H9 (cell line): ENCODE measurements at regions not wholly inside any gene's neighbourhood (a gene's known extent, or its start where the extent isn't known, plus 50 kb on each side); places are given as distances from the start of the nearest gene placed in this dataset.

Experiments used
- DNase-seq: peaks from one replicate; pipeline ENCODE4 v3.0.0-alpha.2; 2017
- H2AFZ ChIP-seq: one replicate; pipeline ENCODE4 v1.6.1; 2013; ENCODE audit warnings: mild to moderate bottlenecking, low read length, control low read depth, moderate library complexity
- H2AK5ac ChIP-seq: 2 replicates; pipeline ENCODE4 v1.6.1; 2013; ENCODE audit warnings: low read length, control low read depth, mixed read lengths; ENCODE audit not compliant: insufficient read length
- H2BK120ac ChIP-seq: one replicate; pipeline ENCODE4 v1.6.1; 2013; ENCODE audit warnings: low read depth, mild to moderate bottlenecking, low read length, control low read depth, inconsistent platforms; ENCODE audit not compliant: poor library complexity, severe bottlenecking
- H2BK12ac ChIP-seq: 2 replicates; pipeline ENCODE4 v1.6.1; 2013; ENCODE audit warnings: low read length, control low read depth, mixed read lengths, low read depth; ENCODE audit not compliant: insufficient read length
- H2BK15ac ChIP-seq: 2 replicates; pipeline ENCODE4 v1.6.1; 2013; ENCODE audit warnings: low read depth, low read length, control low read depth
- H2BK20ac ChIP-seq: one replicate; pipeline ENCODE4 v1.6.1; 2013; ENCODE audit warnings: low read depth, mild to moderate bottlenecking, low read length, control low read depth, inconsistent platforms; ENCODE audit not compliant: poor library complexity, severe bottlenecking
- H2BK5ac ChIP-seq: 2 replicates; pipeline ENCODE4 v1.6.1; 2013; ENCODE audit warnings: low read length, control low read depth, mixed read lengths; ENCODE audit not compliant: insufficient read length
- H3K14ac ChIP-seq: 2 replicates; pipeline ENCODE4 v1.6.1; 2013; ENCODE audit warnings: low read length, control low read depth; ENCODE audit not compliant: insufficient read depth
- H3K18ac ChIP-seq: 2 replicates; pipeline ENCODE4 v1.6.1; 2013; ENCODE audit warnings: low read depth, mild to moderate bottlenecking, mixed read lengths, low read length, control low read depth; ENCODE audit not compliant: insufficient read length
- H3K23ac ChIP-seq: 2 replicates; pipeline ENCODE4 v1.6.1; 2013; ENCODE audit warnings: low read length, control low read depth, mixed read lengths, low read depth; ENCODE audit not compliant: insufficient read length
- H3K23me2 ChIP-seq: 2 replicates; pipeline ENCODE4 v1.6.1; 2013; ENCODE audit warnings: low read depth, mild to moderate bottlenecking, mixed read lengths, low read length, control low read depth; ENCODE audit not compliant: insufficient read length, poor library complexity, severe bottlenecking
- H3K27ac ChIP-seq: 2 replicates; pipeline ENCODE4 v1.5.1; 2013; ENCODE audit warnings: low read length, control low read depth, mixed read lengths, low read depth; ENCODE audit not compliant: insufficient read length
- H3K27me3 ChIP-seq: 2 replicates; pipeline ENCODE4 v1.6.1; 2013; ENCODE audit warnings: low read length, control low read depth, inconsistent platforms; ENCODE audit not compliant: insufficient read depth
- H3K4ac ChIP-seq: 2 replicates; pipeline ENCODE4 v1.6.1; 2013; ENCODE audit warnings: low read depth, mild to moderate bottlenecking, control low read depth, inconsistent platforms, low read length, moderate library complexity
- H3K4me1 ChIP-seq: 2 replicates; pipeline ENCODE4 v1.6.1; 2013; ENCODE audit warnings: low read length, control low read depth, inconsistent platforms; ENCODE audit not compliant: insufficient read depth
- H3K4me2 ChIP-seq: 2 replicates; pipeline ENCODE4 v1.6.1; 2013; ENCODE audit warnings: low read length, control low read depth, mixed read lengths; ENCODE audit not compliant: insufficient read length, insufficient read depth
- H3K56ac ChIP-seq: 2 replicates; pipeline ENCODE4 v1.6.1; 2013; ENCODE audit warnings: low read depth, mild to moderate bottlenecking, mixed read lengths, low read length, control low read depth; ENCODE audit not compliant: insufficient read length
- H3K79me1 ChIP-seq: 2 replicates; pipeline ENCODE4 v1.6.1; 2013; ENCODE audit warnings: low read depth, mild to moderate bottlenecking, moderate library complexity, low read length, control low read depth, inconsistent platforms; ENCODE audit not compliant: insufficient read depth, poor library complexity, severe bottlenecking
- H3K79me2 ChIP-seq: 2 replicates; pipeline ENCODE4 v1.6.1; 2013; ENCODE audit warnings: low read length, control low read depth, inconsistent platforms; ENCODE audit not compliant: insufficient read depth
- H3K9ac ChIP-seq: 2 replicates; pipeline ENCODE4 v1.6.1; 2013; ENCODE audit warnings: low read length, control low read depth, mixed read lengths; ENCODE audit not compliant: insufficient read length; ENCODE audit errors: extremely low read depth
- H3K9me3 ChIP-seq: one replicate; pipeline ENCODE4 v1.6.1; 2013; ENCODE audit warnings: low read depth, low read length, inconsistent platforms; ENCODE audit not compliant: control insufficient read depth
- H3T11ph ChIP-seq: one replicate; pipeline ENCODE4 v1.6.1; 2013; ENCODE audit warnings: mild to moderate bottlenecking, low read length, control low read depth, inconsistent platforms
- H4K20me1 ChIP-seq: one replicate; pipeline ENCODE4 v1.6.1; 2013; ENCODE audit not compliant: control insufficient read depth, insufficient read length, insufficient read depth
- H4K5ac ChIP-seq: 2 replicates; pipeline ENCODE4 v1.6.1; 2013; ENCODE audit warnings: low read depth, mild to moderate bottlenecking, mixed read lengths, low read length, control low read depth; ENCODE audit not compliant: insufficient read length
- H4K8ac ChIP-seq: replicated peaks from 2 replicates; pipeline ENCODE4 v1.6.1; 2013; ENCODE audit warnings: low read length, control low read depth, mixed read lengths, low read depth; ENCODE audit not compliant: insufficient read length
- H4K91ac ChIP-seq: 2 replicates; pipeline ENCODE4 v1.6.1; 2013; ENCODE audit warnings: low read depth, mild to moderate bottlenecking, moderate library complexity, mixed read lengths, low read length, control low read depth; ENCODE audit not compliant: insufficient read length
- H3K27ac Mint-ChIP-seq, 3 experiments: 2 replicates in 2 of 3; 3 replicates in 1 of 3; pipeline ENCODE4 v1.8.0; 2020 to 2021; ENCODE audit warnings: mixed read lengths in 3 of 3, mild to moderate bottlenecking in 1 of 3, moderate library complexity in 1 of 3
- H3K27me3 Mint-ChIP-seq: 2 replicates; pipeline ENCODE4 v1.8.0; 2021; ENCODE audit warnings: low read depth, mild to moderate bottlenecking, moderate library complexity, mixed read lengths
- H3K36me3 Mint-ChIP-seq, 3 experiments: 2 replicates in 2 of 3; 3 replicates in 1 of 3; pipeline ENCODE4 v1.8.0; 2020 to 2021; ENCODE audit warnings: low read depth in 3 of 3, mixed read lengths in 3 of 3; ENCODE audit not compliant: insufficient read depth in 1 of 3
- H3K4me1 Mint-ChIP-seq, 2 experiments: 2 replicates each; pipeline ENCODE4 v1.8.0; 2020; ENCODE audit warnings: mixed read lengths in 2 of 2
- H3K4me3 Mint-ChIP-seq, 2 experiments: 2 replicates in 1 of 2; 3 replicates in 1 of 2; pipeline ENCODE4 v1.8.0; 2020 to 2021; ENCODE audit warnings: mild to moderate bottlenecking in 2 of 2, mixed read lengths in 2 of 2, moderate library complexity in 1 of 2
- H3K9me3 Mint-ChIP-seq, 2 experiments: 2 replicates in 1 of 2; 3 replicates in 1 of 2; pipeline ENCODE4 v1.8.0; 2020; ENCODE audit warnings: mild to moderate bottlenecking in 2 of 2, mixed read lengths in 2 of 2, moderate library complexity in 1 of 2
- WGBS: extraction: QIAGEN DNeasy Blood & Tissue Kit; methylation state at CpG from one replicate; pipeline ENCODE4 v1.1.7; 2013; ENCODE audit warnings: missing lambda C conversion rate, low lambda C conversion rate, mixed read lengths; ENCODE audit not compliant: insufficient read length; ENCODE audit errors: extremely low coverage; 5-methylcytosine and 5-hydroxymethylcytosine counted together
- TF ChIP-seq, protein P1 (sequence below): fragments of 200-600 bp; sonication (generic); conservative IDR thresholded peaks from 3 replicates; pipeline ENCODE4 v1.8.0; 2021; ENCODE audit warnings: antibody characterized with exemption, mild to moderate bottlenecking

GRCh38 chr9:1839909-1840308 lies 175.2 kb upstream of the SMARCA2 start:
- TF ChIP-seq, protein P1, sequence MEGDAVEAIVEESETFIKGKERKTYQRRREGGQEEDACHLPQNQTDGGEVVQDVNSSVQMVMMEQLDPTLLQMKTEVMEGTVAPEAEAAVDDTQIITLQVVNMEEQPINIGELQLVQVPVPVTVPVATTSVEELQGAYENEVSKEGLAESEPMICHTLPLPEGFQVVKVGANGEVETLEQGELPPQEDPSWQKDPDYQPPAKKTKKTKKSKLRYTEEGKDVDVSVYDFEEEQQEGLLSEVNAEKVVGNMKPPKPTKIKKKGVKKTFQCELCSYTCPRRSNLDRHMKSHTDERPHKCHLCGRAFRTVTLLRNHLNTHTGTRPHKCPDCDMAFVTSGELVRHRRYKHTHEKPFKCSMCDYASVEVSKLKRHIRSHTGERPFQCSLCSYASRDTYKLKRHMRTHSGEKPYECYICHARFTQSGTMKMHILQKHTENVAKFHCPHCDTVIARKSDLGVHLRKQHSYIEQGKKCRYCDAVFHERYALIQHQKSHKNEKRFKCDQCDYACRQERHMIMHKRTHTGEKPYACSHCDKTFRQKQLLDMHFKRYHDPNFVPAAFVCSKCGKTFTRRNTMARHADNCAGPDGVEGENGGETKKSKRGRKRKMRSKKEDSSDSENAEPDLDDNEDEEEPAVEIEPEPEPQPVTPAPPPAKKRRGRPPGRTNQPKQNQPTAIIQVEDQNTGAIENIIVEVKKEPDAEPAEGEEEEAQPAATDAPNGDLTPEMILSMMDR, result no peak
- no peaks in the 10 kb centered on the region for H3K36me3 Mint-ChIP-seq
- H2BK120ac ChIP-seq, result no peak overlapping the region

More at GRCh38 chr9:1839909-1840308, 175.2 kb upstream of the SMARCA2 start:
- Histone ChIP-seq H3K9ac (no peak overlapping the region), H3K79me1 (no peaks in the 10 kb centered on the region), H3K14ac (no peak overlapping the region), H4K5ac (no peak overlapping the region), H4K8ac (no peak overlapping the region), H3K23ac (no peak overlapping the region), H2BK5ac (no peak overlapping the region), H2AK5ac (no peak overlapping the region), H3K18ac (no peak overlapping the region), H3K79me2 (no peaks in the 10 kb centered on the region), H2BK12ac (no peak overlapping the region), H3K23me2 (no peaks in the 10 kb centered on the region), H3K9me3 (no peaks in the 10 kb centered on the region), H3K27me3 (no peaks in the 10 kb centered on the region), H4K20me1 (no peaks in the 10 kb centered on the region), H3T11ph (no peak overlapping the region), H3K4me1 (no peaks in the 10 kb centered on the region), H3K56ac (no peak overlapping the region), H3K4ac (no peak overlapping the region), H2BK20ac (no peak overlapping the region), H3K27ac (no peak overlapping the region), H3K4me2 (no peak overlapping the region), H4K91ac (no peak overlapping the region), H2AFZ (no peak overlapping the region), H2BK15ac (no peak overlapping the region)
- whole genome bisulfite sequencing, result no CpG with 5 or more reads among the region's 6 CpGs
- Mint-ChIP-seq H3K27ac (no peak overlapping the region), H3K9me3 (no peaks in the 10 kb centered on the region), H3K27me3 (peaks cover 3% of the 10 kb centered on the region), H3K4me3 (no peak overlapping the region), H3K4me1 (peaks cover 0 to 5% of the 10 kb centered on the region in 2 experiments; a peak in 2 of 4 replicates)
- DNase-seq, result no peak
